ENCODE measurements at regions not wholly inside any gene's neighbourhood (a gene's known extent, or its start where the extent isn't known, plus 50 kb on each side); places are given as distances from the start of the nearest gene placed in this dataset.

DNA sequence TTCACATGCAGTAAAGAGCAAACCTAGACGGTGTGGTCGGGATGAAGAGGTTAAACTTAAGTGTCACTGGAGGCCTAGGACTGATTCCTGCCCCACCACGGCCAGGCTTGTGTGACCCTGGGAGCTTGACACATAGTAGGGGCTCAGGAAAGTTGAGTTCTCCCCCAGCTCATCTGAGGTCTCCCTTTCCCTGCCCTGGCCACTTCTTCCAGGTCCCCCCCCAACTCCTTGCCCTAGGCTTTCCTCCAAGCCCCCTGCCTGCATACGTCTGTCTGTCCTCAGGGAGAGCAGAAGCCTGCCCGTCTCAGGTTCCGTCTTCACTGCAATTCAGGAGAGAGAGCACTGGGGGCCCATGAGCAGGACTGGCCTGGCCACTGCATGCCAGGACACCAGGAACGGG, 225.8 kb downstream of the PTPRU start:
- Histone ChIP-seq H3K36me3 (ENCODE audit: control insufficient read depth, insufficient read depth, low read length) (no peaks in the 10 kb centered on the region), H3K9me3 (ENCODE audit: control insufficient read depth, low read length) (no peaks in the 10 kb centered on the region), H3K27ac (ENCODE audit: insufficient read depth, low read length, poor library complexity, severe bottlenecking) (no peak overlapping the region), H3K27me3 (replicated peaks; ENCODE audit: control insufficient read depth, insufficient read depth, low read length, poor library complexity, severe bottlenecking) (no peaks in the 10 kb centered on the region), H3K4me3 (ENCODE audit: insufficient read depth, low read depth, low read length, poor library complexity, severe bottlenecking) (no peak overlapping the region), H3K4me1 (ENCODE audit: control insufficient read depth, insufficient read depth, low read length, poor library complexity, severe bottlenecking) (no peaks in the 10 kb centered on the region)
- no peak for DNase-seq

DNA sequence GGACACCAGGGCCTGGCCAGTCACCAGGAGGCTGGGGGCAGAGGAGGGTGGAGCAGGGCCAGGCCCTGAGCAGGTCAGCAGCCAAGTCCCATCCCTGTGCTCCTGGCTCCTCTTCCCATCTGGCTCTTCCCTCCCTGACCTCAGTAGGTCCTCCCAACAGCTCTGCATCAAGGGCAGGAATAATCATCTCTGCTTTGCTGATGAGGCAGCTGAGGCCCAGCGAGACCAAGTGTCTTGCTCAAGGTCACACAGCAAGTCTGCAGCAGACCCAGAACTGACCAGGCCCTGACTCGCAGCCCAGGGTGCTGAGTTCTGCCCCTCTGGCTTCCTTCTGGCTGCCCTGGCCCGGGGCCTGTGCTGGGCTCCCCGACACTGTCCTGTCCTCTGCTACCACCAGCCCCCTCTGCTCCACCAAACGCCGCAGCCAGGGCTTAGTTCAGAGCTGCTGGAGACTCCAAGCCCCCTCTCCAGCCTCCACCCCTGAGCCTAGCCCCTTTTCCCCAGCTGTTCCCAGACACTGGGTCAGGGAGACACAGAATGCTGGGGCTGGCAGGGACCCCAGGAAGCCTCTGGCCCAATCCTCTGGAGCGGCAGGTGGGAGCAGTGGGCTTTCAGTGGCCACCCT, 224.9 kb downstream of the PTPRU start:
- no peak for DNase-seq
- Histone ChIP-seq H3K27ac (ENCODE audit: insufficient read depth, low read length, poor library complexity, severe bottlenecking) (no peak overlapping the region), H3K4me3 (ENCODE audit: insufficient read depth, low read depth, low read length, poor library complexity, severe bottlenecking) (no peak overlapping the region), H3K36me3 (ENCODE audit: control insufficient read depth, insufficient read depth, low read length) (no peaks in the 10 kb centered on the region), H3K27me3 (replicated peaks; ENCODE audit: control insufficient read depth, insufficient read depth, low read length, poor library complexity, severe bottlenecking) (no peaks in the 10 kb centered on the region), H3K4me1 (ENCODE audit: control insufficient read depth, insufficient read depth, low read length, poor library complexity, severe bottlenecking) (no peaks in the 10 kb centered on the region), H3K9me3 (ENCODE audit: control insufficient read depth, low read length) (no peaks in the 10 kb centered on the region)

DNA sequence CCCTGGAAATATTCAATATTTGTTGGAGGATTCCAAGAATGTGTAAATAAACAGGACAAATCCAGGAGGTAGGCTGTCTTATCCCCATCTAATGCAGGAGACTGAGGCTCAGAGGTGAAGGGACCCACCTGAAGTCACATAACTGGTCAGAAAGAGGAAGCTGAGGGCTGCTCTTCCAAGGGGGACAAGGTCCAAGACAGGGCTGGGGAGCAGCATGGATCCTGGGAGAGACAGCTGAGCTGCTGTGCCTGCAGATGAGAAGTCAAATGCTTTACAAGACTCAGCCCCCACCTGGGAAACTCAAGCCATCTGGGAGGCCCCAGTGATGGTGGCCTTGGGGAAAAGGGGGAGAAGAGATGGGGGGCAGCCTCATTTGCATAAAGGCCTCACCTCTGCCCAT, 224.4 kb downstream of the PTPRU start:
- Histone ChIP-seq H3K27ac (ENCODE audit: insufficient read depth, low read length, poor library complexity, severe bottlenecking) (no peak overlapping the region), H3K27me3 (replicated peaks; ENCODE audit: control insufficient read depth, insufficient read depth, low read length, poor library complexity, severe bottlenecking) (no peaks in the 10 kb centered on the region), H3K4me3 (ENCODE audit: insufficient read depth, low read depth, low read length, poor library complexity, severe bottlenecking) (no peak overlapping the region), H3K4me1 (ENCODE audit: control insufficient read depth, insufficient read depth, low read length, poor library complexity, severe bottlenecking) (no peaks in the 10 kb centered on the region), H3K36me3 (ENCODE audit: control insufficient read depth, insufficient read depth, low read length) (no peaks in the 10 kb centered on the region), H3K9me3 (ENCODE audit: control insufficient read depth, low read length) (no peaks in the 10 kb centered on the region)
- no peak for DNase-seq

DNA sequence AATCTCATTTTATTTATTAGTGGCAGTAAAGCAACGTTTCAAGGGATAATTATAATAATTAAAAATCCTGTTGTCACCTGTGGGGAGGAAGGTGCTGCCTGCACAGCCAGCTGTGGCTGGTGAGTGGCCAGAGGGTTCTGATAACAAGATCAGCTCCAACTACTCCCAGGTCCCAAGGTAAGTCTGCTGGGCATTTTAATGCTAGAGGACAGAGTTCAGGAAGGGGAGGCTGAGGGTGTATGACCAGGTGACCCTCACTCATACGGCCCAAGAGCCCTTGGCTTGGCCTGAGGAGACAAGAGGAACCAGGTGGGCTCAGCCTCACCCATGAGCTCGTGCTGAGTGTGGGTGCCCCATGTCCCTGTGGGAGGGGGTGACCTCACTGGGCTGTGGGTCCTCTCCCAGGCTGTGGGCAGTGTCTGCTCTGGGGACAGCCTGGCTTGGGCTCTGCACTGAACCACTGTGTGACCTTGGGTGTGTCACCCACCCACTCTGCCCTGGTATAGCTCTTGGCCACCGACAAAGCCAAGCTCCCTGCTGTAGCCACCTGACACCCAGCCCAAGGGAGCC, 223.8 kb downstream of the PTPRU start:
- H3K4me3 ChIP-seq (ENCODE audit: insufficient read depth, low read depth, low read length, poor library complexity, severe bottlenecking), result no peak overlapping the region
- no peak for DNase-seq
- no peaks in the 10 kb centered on the region for H3K36me3 ChIP-seq (ENCODE audit: control insufficient read depth, insufficient read depth, low read length)
- no peaks in the 10 kb centered on the region for H3K4me1 ChIP-seq (ENCODE audit: control insufficient read depth, insufficient read depth, low read length, poor library complexity, severe bottlenecking)
- H3K9me3 ChIP-seq (ENCODE audit: control insufficient read depth, low read length), result no peaks in the 10 kb centered on the region
- no peaks in the 10 kb centered on the region for H3K27me3 ChIP-seq (replicated peaks; ENCODE audit: control insufficient read depth, insufficient read depth, low read length, poor library complexity, severe bottlenecking)
- H3K27ac ChIP-seq (ENCODE audit: insufficient read depth, low read length, poor library complexity, severe bottlenecking), result no peak overlapping the region

DNA sequence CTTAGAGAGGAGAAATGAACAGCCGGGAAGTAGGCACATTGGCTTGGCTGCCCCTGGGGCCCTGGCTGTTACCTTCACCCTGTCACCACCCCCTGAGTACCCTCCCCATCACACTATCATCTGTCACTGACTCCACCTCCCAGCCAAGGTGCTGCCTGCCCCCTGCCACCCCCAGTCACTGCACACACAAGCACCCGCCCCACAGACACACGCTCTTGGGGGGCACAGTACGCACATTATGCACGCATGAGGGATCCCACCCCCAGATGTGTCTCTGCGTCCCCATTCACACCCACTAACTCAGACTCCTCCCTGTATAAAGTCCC, 223.3 kb downstream of the PTPRU start:
- DNase-seq, result no peak
- H3K27ac ChIP-seq (ENCODE audit: insufficient read depth, low read length, poor library complexity, severe bottlenecking), result no peak overlapping the region
- H3K27me3 ChIP-seq (replicated peaks; ENCODE audit: control insufficient read depth, insufficient read depth, low read length, poor library complexity, severe bottlenecking), result no peaks in the 10 kb centered on the region
- no peaks in the 10 kb centered on the region for H3K9me3 ChIP-seq (ENCODE audit: control insufficient read depth, low read length)
- H3K4me1 ChIP-seq (ENCODE audit: control insufficient read depth, insufficient read depth, low read length, poor library complexity, severe bottlenecking), result no peaks in the 10 kb centered on the region
- no peak overlapping the region for H3K4me3 ChIP-seq (ENCODE audit: insufficient read depth, low read depth, low read length, poor library complexity, severe bottlenecking)
- H3K36me3 ChIP-seq (ENCODE audit: control insufficient read depth, insufficient read depth, low read length), result no peaks in the 10 kb centered on the region

DNA sequence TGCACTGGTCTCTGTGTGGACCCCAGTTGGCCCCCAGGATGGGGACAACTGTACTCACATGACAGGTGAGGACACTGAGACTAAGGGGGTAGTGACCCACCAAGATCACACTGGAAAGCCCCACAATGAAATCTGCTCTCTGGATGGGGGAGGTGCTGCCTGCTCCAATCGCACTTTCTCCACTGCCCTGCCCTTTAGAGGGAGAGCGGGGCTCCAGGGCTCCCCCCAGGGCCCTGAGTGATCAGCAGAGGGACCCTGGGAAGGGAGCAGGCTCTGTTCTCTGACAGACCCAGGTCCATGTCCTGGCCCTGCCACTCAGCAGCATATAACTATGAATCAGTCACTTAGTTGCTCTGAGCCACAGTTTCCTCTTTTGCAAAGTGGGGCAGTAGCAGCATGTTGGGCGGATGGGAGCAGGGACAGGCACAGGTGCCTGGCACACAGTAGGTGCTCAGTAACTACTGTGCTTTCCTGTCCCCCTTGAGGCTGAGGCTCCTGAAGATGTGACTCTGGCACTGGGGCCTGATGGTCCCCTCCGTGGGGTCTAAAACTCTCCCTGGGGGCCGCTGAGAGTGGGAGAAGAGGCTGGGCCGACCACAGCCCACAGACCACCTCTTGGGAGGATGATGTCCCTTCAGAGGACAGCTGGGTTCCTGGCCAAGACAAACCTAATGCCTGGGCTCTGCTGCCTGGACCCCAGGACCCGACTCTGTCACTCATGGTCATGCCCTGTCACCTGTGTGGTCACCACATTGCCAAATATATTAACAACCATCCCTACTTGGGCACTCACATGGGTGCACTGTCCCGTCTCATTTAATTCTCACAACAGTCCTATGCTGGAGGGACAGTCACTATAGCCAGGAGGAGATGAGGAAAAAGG, 222.7 kb downstream of the PTPRU start:
- H3K9me3 ChIP-seq (ENCODE audit: control insufficient read depth, low read length), result no peaks in the 10 kb centered on the region
- H3K27ac ChIP-seq (ENCODE audit: insufficient read depth, low read length, poor library complexity, severe bottlenecking), result no peak overlapping the region
- H3K36me3 ChIP-seq (ENCODE audit: control insufficient read depth, insufficient read depth, low read length), result no peaks in the 10 kb centered on the region
- no peak for DNase-seq
- no peaks in the 10 kb centered on the region for H3K27me3 ChIP-seq (replicated peaks; ENCODE audit: control insufficient read depth, insufficient read depth, low read length, poor library complexity, severe bottlenecking)
- H3K4me3 ChIP-seq (ENCODE audit: insufficient read depth, low read depth, low read length, poor library complexity, severe bottlenecking), result no peak overlapping the region
- no peaks in the 10 kb centered on the region for H3K4me1 ChIP-seq (ENCODE audit: control insufficient read depth, insufficient read depth, low read length, poor library complexity, severe bottlenecking)

DNA sequence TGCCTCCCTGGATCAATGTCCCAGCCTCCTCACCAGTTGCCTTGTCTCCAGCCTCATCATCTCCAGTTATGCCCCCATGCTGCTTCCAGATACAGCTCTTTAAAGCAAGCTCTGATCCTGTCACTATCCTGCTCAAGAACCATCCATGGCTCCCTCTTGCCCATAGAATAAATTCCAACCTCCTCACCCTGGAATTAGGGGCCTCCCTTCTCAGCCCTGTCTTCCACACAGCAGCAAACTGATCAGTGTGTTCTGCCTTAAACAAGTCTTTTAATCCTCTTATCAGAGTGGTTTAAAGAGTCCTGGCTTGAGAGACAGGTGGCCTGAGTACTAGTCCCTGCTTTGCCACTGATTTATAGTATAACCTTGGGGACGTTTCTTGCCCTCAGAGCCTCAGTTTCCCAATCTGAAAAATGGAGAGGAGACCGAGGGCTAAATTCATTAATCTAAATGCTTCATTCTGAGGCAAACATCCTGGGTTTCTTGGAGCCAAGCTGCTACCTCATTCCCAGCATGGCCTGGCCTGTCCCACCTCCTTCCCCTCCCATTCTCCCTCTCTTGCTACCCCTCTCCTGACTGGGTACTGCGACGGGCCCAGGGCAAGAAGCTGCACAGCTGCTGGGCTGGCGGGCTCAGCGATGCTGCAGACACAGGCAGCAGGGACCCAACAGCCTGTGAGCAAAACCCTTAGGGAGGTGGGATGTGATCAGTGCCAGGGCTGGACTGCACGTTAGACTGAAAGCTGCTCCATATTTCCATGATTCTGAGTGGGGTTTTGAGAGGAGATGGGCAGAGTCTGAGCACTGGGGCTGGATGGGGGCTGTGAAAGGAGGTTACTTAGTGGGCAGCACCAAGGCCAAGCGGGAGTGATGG, 221.4 kb downstream of the PTPRU start:
- Histone ChIP-seq H3K27ac (ENCODE audit: insufficient read depth, low read length, poor library complexity, severe bottlenecking) (no peak overlapping the region), H3K9me3 (ENCODE audit: control insufficient read depth, low read length) (no peaks in the 10 kb centered on the region), H3K4me3 (ENCODE audit: insufficient read depth, low read depth, low read length, poor library complexity, severe bottlenecking) (no peak overlapping the region), H3K4me1 (ENCODE audit: control insufficient read depth, insufficient read depth, low read length, poor library complexity, severe bottlenecking) (no peaks in the 10 kb centered on the region), H3K36me3 (ENCODE audit: control insufficient read depth, insufficient read depth, low read length) (no peaks in the 10 kb centered on the region), H3K27me3 (replicated peaks; ENCODE audit: control insufficient read depth, insufficient read depth, low read length, poor library complexity, severe bottlenecking) (no peaks in the 10 kb centered on the region)
- no peak for DNase-seq

DNA sequence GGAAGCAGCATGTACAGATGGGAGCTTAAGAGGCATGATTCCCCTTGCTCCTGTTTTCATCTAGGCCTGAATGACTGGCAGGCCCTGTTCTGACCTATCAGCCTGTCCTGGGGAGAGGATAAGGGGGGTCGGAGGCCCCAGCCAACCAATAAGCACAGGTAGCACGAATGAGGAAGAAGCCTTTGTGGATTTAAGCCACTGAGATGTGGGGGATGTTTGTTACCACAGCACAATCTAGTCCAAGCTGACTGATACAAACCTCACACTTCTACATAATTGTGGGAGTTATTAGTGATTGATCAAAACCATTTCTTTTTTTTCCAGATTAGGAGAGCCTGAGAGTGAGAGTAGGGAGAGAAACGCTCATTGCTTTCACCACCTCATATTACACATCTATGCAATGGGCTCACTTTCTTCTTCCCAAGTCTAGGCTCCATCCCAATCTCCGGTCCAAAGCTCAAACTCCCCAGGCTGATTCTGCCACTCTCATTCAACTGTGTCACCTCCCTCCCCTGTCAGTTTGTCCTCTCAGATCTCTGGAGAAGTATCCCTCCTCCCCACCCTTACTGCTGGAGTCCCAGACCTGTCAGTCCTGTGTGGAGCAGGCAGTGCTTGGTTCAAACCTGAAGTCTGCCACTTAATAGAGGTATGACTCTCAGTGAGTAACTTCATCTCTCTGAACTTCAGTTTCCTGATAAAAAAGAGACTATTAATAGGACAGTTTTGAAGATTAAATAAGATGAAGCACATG, 220.5 kb downstream of the PTPRU start:
- no peaks in the 10 kb centered on the region for H3K27me3 ChIP-seq (replicated peaks; ENCODE audit: control insufficient read depth, insufficient read depth, low read length, poor library complexity, severe bottlenecking)

DNA sequence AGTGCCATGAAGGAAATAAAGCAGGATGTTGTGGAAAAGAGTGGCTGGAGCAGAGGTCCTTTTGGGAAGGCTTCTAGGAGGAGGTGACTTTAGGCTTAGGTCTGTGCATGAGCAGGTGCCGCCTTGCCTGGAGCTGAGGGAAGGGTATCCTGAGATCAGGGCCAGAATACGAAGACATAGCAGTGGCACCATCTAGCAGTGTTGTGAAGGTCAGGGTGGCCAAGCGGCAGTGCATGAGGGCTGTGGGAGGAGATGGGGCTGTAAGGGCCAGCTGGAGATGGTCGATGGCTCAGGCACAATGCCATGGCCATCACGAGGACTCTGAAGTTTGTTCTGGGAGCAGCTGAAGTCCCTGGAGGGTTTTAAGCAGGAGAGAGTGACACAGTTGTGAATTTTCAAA, 219.5 kb downstream of the PTPRU start:
- Histone ChIP-seq H3K9me3 (ENCODE audit: control insufficient read depth, low read length) (no peaks in the 10 kb centered on the region), H3K36me3 (ENCODE audit: control insufficient read depth, insufficient read depth, low read length) (no peaks in the 10 kb centered on the region), H3K4me3 (ENCODE audit: insufficient read depth, low read depth, low read length, poor library complexity, severe bottlenecking) (no peak overlapping the region), H3K4me1 (ENCODE audit: control insufficient read depth, insufficient read depth, low read length, poor library complexity, severe bottlenecking) (no peaks in the 10 kb centered on the region), H3K27ac (ENCODE audit: insufficient read depth, low read length, poor library complexity, severe bottlenecking) (no peak overlapping the region), H3K27me3 (replicated peaks; ENCODE audit: control insufficient read depth, insufficient read depth, low read length, poor library complexity, severe bottlenecking) (no peaks in the 10 kb centered on the region)
- DNase-seq, result no peak

More for the DNA sequence above, 220.5 kb downstream of the PTPRU start:
- Histone ChIP-seq H3K4me3 (ENCODE audit: insufficient read depth, low read depth, low read length, poor library complexity, severe bottlenecking) (no peak overlapping the region), H3K9me3 (ENCODE audit: control insufficient read depth, low read length) (no peaks in the 10 kb centered on the region), H3K36me3 (ENCODE audit: control insufficient read depth, insufficient read depth, low read length) (no peaks in the 10 kb centered on the region), H3K27ac (ENCODE audit: insufficient read depth, low read length, poor library complexity, severe bottlenecking) (no peak overlapping the region), H3K4me1 (ENCODE audit: control insufficient read depth, insufficient read depth, low read length, poor library complexity, severe bottlenecking) (no peaks in the 10 kb centered on the region)
- DNase-seq, result no peak
